Smooth muscle cell (in vitro differentiated cells): ENCODE measurements at regions not wholly inside any gene's neighbourhood (a gene's known extent, or its start where the extent isn't known, plus 50 kb on each side); places are given as distances from the start of the nearest gene placed in this dataset.

Source experiments
- DNase-seq: peaks from one replicate; lab custom pipeline; 2025; ENCODE audit not compliant: unreplicated experiment; lab: John Stamatoyannopoulos, UW
- H2AFZ ChIP-seq: fragments of 200-600 bp; sonication (generic); 2 replicates; pipeline ENCODE4 v1.6.0; 2016; ENCODE audit warnings: antibody characterized with exemption, low read depth, mild to moderate bottlenecking
- H3F3A ChIP-seq: fragments of 200-600 bp; sonication (generic); 2 replicates; pipeline ENCODE4 v1.6.0; 2017; ENCODE audit warnings: antibody characterized with exemption, low read depth
- H3K27ac ChIP-seq: fragments of 200-600 bp; sonication (generic); 2 replicates; pipeline ENCODE4 v1.5.1; 2016; ENCODE audit warnings: low read depth, mild to moderate bottlenecking
- H3K27me3 ChIP-seq: fragments of 200-600 bp; sonication (generic); 2 replicates; pipeline ENCODE4 v1.6.1; 2016; ENCODE audit warnings: low read depth, mild to moderate bottlenecking
- H3K36me3 ChIP-seq: fragments of 200-600 bp; sonication (generic); 2 replicates; pipeline ENCODE4 v1.5.1; 2016; ENCODE audit warnings: low read depth
- H3K4me1 ChIP-seq: fragments of 200-600 bp; sonication (generic); 2 replicates; pipeline ENCODE4 v1.5.1; 2016; ENCODE audit warnings: low read depth
- H3K4me2 ChIP-seq: fragments of 200-600 bp; sonication (generic); 2 replicates; pipeline ENCODE4 v1.6.0; 2016; ENCODE audit warnings: mild to moderate bottlenecking
- H3K4me3 ChIP-seq: fragments of 200-600 bp; sonication (generic); 2 replicates; pipeline ENCODE4 v1.5.1; 2016; ENCODE audit warnings: mild to moderate bottlenecking
- H3K79me2 ChIP-seq: fragments of 200-600 bp; sonication (generic); 2 replicates; pipeline ENCODE4 v1.6.0; 2016; ENCODE audit warnings: low read depth, mild to moderate bottlenecking
- H3K9ac ChIP-seq: fragments of 200-600 bp; sonication (generic); 2 replicates; pipeline ENCODE4 v1.6.0; 2016; ENCODE audit warnings: low read depth
- H3K9me3 ChIP-seq: fragments of 200-600 bp; sonication (generic); replicated peaks from 2 replicates; pipeline ENCODE4 v1.5.1; 2016; ENCODE audit warnings: low read depth
- H4K20me1 ChIP-seq: fragments of 200-600 bp; sonication (generic); 2 replicates; pipeline ENCODE4 v1.6.0; 2016; ENCODE audit warnings: low read depth
- WGBS: methylation state at CpG from one replicate; pipeline ENCODE4 v1.1.7; 2016; ENCODE audit warnings: low lambda C conversion rate; 5-methylcytosine and 5-hydroxymethylcytosine counted together
- TF ChIP-seq, protein P1 (sequence below): fragments of 200-600 bp; sonication (generic); IDR thresholded peaks from 2 replicates; pipeline ENCODE4 v1.5.1; 2017; ENCODE audit warnings: borderline replicate concordance, mild to moderate bottlenecking, antibody characterized with exemption; ENCODE audit not compliant: insufficient read depth, poor library complexity, severe bottlenecking

DNA sequence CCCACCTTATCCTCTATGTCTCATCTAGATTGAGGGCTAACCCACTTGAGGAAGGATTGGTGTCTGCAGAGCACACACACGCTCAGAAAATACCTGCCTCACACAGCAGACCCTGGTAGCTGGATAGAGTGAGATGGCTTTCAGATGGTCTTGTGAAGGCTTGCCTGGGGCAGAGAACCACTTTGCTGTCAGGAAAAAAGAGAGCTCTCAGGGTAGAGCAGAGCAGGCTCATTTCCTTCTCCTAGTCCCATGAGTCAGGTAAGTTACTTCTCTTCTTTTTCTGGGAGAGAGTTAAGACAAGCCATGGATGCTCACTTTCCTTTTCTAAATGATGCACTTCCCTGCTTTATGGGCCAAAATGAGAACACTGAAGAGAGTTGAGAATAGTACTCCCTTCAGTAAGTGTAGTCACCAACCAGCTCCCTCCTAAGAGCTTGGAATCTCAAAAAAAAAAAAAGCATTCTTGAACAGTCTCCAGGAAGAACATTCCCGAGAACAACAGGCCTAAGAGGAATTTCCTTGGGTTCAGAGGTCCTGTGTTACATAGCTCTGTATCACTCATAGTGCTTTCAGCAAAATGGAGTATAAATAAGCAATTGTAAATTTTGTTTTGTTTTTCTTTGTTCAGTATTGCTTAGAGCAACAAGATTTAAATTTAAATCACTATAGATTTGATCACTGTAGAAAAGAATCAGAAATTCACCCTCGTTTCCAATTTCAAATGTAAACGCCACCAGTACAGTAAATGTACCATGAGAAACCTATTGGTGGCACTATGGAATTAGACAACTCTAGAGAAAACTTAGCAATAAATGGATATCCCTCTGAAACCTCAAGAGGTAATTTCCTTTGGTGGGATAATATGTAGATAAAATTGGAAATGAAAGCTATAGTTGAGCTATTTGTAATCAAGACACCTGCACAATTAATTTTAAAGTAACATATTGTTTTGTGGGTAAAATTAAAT lies 530.3 kb downstream of the RFPL4B start:
- peak overlapping the region; percentile 83 for H2AFZ ChIP-seq
- H3K9me3 ChIP-seq, result no peaks in the 10 kb centered on the region
- H3K27ac ChIP-seq, result peak overlapping the region; percentile 57
- 56% methylated on average over 4 of the region's 4 CpGs for WGBS
- no peaks in the 10 kb centered on the region for H3K36me3 ChIP-seq
- H3K79me2 ChIP-seq, result no peaks in the 10 kb centered on the region
- H3K4me2 ChIP-seq, result peak overlapping the region; percentile 16
- peak overlapping the region; percentile 15 for H3K9ac ChIP-seq
- peaks cover 13% of the 10 kb centered on the region for H3F3A ChIP-seq
- H3K4me3 ChIP-seq, result no peak overlapping the region
- no peaks in the 10 kb centered on the region for H4K20me1 ChIP-seq
- no peaks in the 10 kb centered on the region for H3K27me3 ChIP-seq
- TF ChIP-seq, protein P1, sequence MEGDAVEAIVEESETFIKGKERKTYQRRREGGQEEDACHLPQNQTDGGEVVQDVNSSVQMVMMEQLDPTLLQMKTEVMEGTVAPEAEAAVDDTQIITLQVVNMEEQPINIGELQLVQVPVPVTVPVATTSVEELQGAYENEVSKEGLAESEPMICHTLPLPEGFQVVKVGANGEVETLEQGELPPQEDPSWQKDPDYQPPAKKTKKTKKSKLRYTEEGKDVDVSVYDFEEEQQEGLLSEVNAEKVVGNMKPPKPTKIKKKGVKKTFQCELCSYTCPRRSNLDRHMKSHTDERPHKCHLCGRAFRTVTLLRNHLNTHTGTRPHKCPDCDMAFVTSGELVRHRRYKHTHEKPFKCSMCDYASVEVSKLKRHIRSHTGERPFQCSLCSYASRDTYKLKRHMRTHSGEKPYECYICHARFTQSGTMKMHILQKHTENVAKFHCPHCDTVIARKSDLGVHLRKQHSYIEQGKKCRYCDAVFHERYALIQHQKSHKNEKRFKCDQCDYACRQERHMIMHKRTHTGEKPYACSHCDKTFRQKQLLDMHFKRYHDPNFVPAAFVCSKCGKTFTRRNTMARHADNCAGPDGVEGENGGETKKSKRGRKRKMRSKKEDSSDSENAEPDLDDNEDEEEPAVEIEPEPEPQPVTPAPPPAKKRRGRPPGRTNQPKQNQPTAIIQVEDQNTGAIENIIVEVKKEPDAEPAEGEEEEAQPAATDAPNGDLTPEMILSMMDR, result no peak
- DNase-seq, result no peak
- peaks cover 32% of the 10 kb centered on the region for H3K4me1 ChIP-seq

DNA sequence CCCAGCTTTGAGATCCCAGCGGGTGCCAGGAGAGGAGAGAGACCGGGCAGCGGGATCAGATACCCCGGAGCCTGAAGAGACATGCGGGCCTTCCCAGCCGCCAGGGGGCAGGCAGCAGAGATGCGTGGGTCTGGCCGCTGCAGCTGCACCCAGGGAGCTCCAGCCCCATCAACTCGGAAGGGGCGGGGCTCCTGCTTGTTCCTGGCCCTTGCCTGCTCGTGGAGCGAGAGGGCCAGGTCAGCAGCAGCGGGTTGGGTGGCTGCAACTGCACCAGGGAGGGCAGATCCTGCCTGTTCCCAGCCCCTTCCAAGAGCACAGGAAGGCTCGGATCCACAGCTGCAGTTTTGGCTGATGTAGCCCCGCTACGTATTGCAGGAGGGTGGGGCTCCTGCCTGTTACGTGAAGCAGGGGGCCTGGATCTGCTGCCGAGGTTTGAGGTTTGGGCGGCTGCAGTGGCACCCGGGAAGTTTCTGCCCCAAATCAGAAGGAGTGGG lies 532.8 kb downstream of the RFPL4B start:
- Histone ChIP-seq H2AFZ (peak overlapping the region; percentile 77), H3K36me3 (no peaks in the 10 kb centered on the region)
- DNase-seq, result peak; percentile 29

DNA sequence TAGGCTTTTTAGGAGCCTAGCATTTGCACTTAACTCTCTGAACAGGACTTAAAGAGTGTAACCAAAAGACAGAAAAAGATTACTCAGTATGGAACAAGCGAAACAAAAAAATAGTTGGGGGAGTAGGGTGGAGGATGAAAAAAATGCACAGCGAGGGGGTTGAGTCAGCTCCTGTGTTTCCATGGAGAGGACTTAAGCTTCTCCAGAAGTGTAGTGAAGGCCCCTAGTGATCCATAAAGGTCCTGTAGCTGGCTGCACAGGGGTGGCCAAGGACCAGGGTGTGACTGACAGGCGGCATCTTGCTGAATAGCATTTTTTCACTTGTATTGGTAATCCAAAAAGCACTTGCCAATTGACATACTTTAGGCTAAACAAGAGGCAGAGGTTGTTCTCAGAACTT lies 533.9 kb downstream of the RFPL4B start:
- Histone ChIP-seq H3K4me2 (peak overlapping the region; percentile 84), H3K36me3 (no peaks in the 10 kb centered on the region), H3K9me3 (no peaks in the 10 kb centered on the region), H3K4me3 (peak overlapping the region; percentile 52), H3F3A (peaks cover 13% of the 10 kb centered on the region), H3K9ac (peak overlapping the region; percentile 24), H3K4me1 (peaks cover 47% of the 10 kb centered on the region), H3K79me2 (no peaks in the 10 kb centered on the region), H2AFZ (peak overlapping the region; percentile 77), H4K20me1 (no peaks in the 10 kb centered on the region), H3K27me3 (no peaks in the 10 kb centered on the region), H3K27ac (peak overlapping the region; percentile 94)
- 17% methylated on average over 3 of the region's 3 CpGs for WGBS
- no peak for DNase-seq
- TF ChIP-seq, protein P1, result no peak

More for the DNA sequence above, 532.8 kb downstream of the RFPL4B start:
- Histone ChIP-seq H3K4me1 (peaks cover 47% of the 10 kb centered on the region), H3K4me3 (peak overlapping the region; percentile 52), H3K9ac (peak overlapping the region; percentile 24), H3F3A (peaks cover 13% of the 10 kb centered on the region), H3K79me2 (no peaks in the 10 kb centered on the region), H3K4me2 (peak overlapping the region; percentile 84), H3K27me3 (no peaks in the 10 kb centered on the region), H3K9me3 (no peaks in the 10 kb centered on the region), H4K20me1 (no peaks in the 10 kb centered on the region), H3K27ac (peak overlapping the region; percentile 94)
- 14% methylated on average over 20 of the region's 20 CpGs for WGBS
- TF ChIP-seq, protein P1, result peak; percentile 81
